DOHH2 (cell line): ENCODE measurements at regions not wholly inside any gene's neighbourhood (a gene's known extent, or its start where the extent isn't known, plus 50 kb on each side); places are given as distances from the start of the nearest gene placed in this dataset.

Source experiments
- H3F3A ChIP-seq: fragments of 200-600 bp; sonication (generic), shearing (Covaris generic); 2 replicates; pipeline ENCODE4 v1.6.0; 2016; ENCODE audit warnings: antibody characterized with exemption, mild to moderate bottlenecking; ENCODE audit not compliant: control insufficient read depth, insufficient read depth
- H3K27ac ChIP-seq: fragments of 200-600 bp; sonication (generic); 2 replicates; pipeline ENCODE4 v1.5.1; 2014; ENCODE audit warnings: low read depth, mild to moderate bottlenecking, low read length, moderate library complexity
- H3K27me3 ChIP-seq: fragments of 200-600 bp; sonication (generic); 2 replicates; pipeline ENCODE4 v1.6.1; 2014; ENCODE audit warnings: mild to moderate bottlenecking, low read length, mixed read lengths; ENCODE audit not compliant: control insufficient read depth
- H3K36me3 ChIP-seq: fragments of 200-600 bp; sonication (generic); 2 replicates; pipeline ENCODE4 v1.6.1; 2014; ENCODE audit warnings: mild to moderate bottlenecking, low read length, moderate library complexity, mixed read lengths; ENCODE audit not compliant: control insufficient read depth
- H3K4me1 ChIP-seq: fragments of 200-600 bp; sonication (generic); 2 replicates; pipeline ENCODE4 v1.6.1; 2014; ENCODE audit warnings: mild to moderate bottlenecking, low read length, mixed read lengths; ENCODE audit not compliant: control insufficient read depth
- H3K4me2 ChIP-seq: fragments of 200-600 bp; sonication (generic); 2 replicates; pipeline ENCODE4 v1.6.0; 2014; ENCODE audit warnings: mild to moderate bottlenecking, low read length, moderate library complexity
- H3K4me3 ChIP-seq: fragments of 200-600 bp; sonication (generic); 2 replicates; pipeline ENCODE4 v1.5.1; 2014; ENCODE audit warnings: mild to moderate bottlenecking, low read length, mixed read lengths
- H3K79me2 ChIP-seq: fragments of 200-600 bp; sonication (generic); 2 replicates; pipeline ENCODE4 v1.6.1; 2014; ENCODE audit warnings: mild to moderate bottlenecking, low read length, mixed read lengths; ENCODE audit not compliant: control insufficient read depth
- H3K9me2 ChIP-seq: fragments of 200-600 bp; sonication (generic); replicated peaks from 2 replicates; pipeline ENCODE4 v1.6.1; 2014; ENCODE audit warnings: mild to moderate bottlenecking, low read length, mixed read lengths; ENCODE audit not compliant: control insufficient read depth
- H3K9me3 ChIP-seq: fragments of 200-600 bp; sonication (generic); 2 replicates; pipeline ENCODE4 v1.6.1; 2014; ENCODE audit warnings: antibody characterized with exemption, low read length, mixed read lengths; ENCODE audit not compliant: control insufficient read depth, insufficient read depth
- H4K20me1 ChIP-seq: fragments of 200-600 bp; sonication (generic); 2 replicates; pipeline ENCODE4 v1.6.0; 2014; ENCODE audit warnings: low read depth, mild to moderate bottlenecking, antibody characterized with exemption, low read length, moderate library complexity; ENCODE audit not compliant: control insufficient read depth, insufficient read depth
- EZH2phosphoT487 ChIP-seq: fragments of 200-600 bp; sonication (generic); IDR thresholded peaks from 2 replicates; pipeline ENCODE4 v1.6.1; 2017; ENCODE audit warnings: borderline replicate concordance, mild to moderate bottlenecking, antibody characterized with exemption, low read length, moderate library complexity, mixed read lengths
- TF ChIP-seq, protein P1 (sequence below): fragments of 200-600 bp; sonication (generic); IDR thresholded peaks from one replicate; pipeline ENCODE4 v1.5.1; 2014; ENCODE audit warnings: antibody characterized with exemption, mild to moderate bottlenecking, low read depth, low read length; ENCODE audit not compliant: poor library complexity, severe bottlenecking

DNA sequence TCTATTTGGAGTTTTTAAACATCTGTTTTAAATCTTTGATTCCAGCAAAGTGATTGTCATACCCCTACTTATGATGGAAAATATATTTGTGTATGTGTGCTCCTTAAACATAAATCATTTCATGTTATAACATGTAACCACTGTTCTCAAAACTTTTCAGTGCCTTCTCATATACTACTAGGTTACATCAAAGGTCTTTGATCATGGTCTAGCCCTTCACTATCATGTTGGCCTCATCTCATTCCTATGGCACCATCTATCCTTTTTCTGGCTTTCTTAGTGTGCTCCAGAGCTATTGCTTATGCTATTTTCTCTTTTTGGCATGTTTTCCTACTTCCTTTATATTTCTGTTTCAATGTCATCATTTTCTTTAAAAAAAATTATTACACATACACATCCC lies 367.9 kb upstream of the SLC39A10 start:
- Histone ChIP-seq H3K4me2 (no peak overlapping the region), H3K79me2 (no peaks in the 10 kb centered on the region), H3K9me3 (no peaks in the 10 kb centered on the region), H3K36me3 (no peaks in the 10 kb centered on the region), H4K20me1 (no peaks in the 10 kb centered on the region), H3K4me1 (no peaks in the 10 kb centered on the region), H3K27ac (no peak overlapping the region), H3K4me3 (no peak overlapping the region), H3K9me2 (no peaks in the 10 kb centered on the region), H3F3A (no peaks in the 10 kb centered on the region), H3K27me3 (no peaks in the 10 kb centered on the region)
- TF ChIP-seq, protein P1, sequence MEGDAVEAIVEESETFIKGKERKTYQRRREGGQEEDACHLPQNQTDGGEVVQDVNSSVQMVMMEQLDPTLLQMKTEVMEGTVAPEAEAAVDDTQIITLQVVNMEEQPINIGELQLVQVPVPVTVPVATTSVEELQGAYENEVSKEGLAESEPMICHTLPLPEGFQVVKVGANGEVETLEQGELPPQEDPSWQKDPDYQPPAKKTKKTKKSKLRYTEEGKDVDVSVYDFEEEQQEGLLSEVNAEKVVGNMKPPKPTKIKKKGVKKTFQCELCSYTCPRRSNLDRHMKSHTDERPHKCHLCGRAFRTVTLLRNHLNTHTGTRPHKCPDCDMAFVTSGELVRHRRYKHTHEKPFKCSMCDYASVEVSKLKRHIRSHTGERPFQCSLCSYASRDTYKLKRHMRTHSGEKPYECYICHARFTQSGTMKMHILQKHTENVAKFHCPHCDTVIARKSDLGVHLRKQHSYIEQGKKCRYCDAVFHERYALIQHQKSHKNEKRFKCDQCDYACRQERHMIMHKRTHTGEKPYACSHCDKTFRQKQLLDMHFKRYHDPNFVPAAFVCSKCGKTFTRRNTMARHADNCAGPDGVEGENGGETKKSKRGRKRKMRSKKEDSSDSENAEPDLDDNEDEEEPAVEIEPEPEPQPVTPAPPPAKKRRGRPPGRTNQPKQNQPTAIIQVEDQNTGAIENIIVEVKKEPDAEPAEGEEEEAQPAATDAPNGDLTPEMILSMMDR, result no peak
- no peak for TF ChIP-seq EZH2phosphoT487

DNA sequence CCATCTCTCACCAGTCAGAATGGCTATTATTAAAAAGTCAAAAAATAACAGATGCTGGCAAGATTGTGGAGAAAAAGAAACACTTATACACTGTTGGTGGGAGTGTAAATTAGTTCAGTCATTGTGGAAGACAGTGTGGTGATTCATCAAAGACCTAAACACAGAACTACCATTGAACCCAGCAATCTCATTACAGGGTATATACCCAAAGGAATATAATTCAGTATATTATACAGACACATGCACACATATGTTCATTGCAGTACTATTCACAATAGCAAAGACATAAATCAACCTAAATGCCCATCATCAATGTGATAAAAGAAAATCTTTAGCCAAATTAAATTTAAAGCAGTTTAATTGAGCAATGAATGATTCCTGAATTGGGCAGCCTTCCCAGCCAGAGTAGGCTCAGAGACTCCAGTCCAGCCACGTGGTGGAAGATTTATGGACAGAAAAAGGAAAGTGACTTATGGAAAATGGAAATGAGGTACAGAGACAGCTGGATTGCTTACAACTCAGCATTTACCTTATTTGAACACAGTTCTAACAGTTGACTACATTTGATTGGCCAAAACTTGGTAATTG lies 377.1 kb upstream of the SLC39A10 start:
- no peak overlapping the region for H3K4me3 ChIP-seq
- no peak overlapping the region for H3K27ac ChIP-seq
- H4K20me1 ChIP-seq, result no peaks in the 10 kb centered on the region
- H3K4me1 ChIP-seq, result no peaks in the 10 kb centered on the region
- peaks cover 5% of the 10 kb centered on the region; the same call in 1 of the 2 replicates for H3K27me3 ChIP-seq
- no peaks in the 10 kb centered on the region for H3K9me2 ChIP-seq
- H3K36me3 ChIP-seq, result no peaks in the 10 kb centered on the region
- no peak overlapping the region for H3K4me2 ChIP-seq
- no peaks in the 10 kb centered on the region for H3F3A ChIP-seq
- TF ChIP-seq EZH2phosphoT487, result no peak
- TF ChIP-seq, protein P1, result no peak
- no peaks in the 10 kb centered on the region; the same call in 1 of the 2 replicates for H3K9me3 ChIP-seq
- H3K79me2 ChIP-seq, result no peaks in the 10 kb centered on the region

- H3K27ac ChIP-seq, result no peak overlapping the region
- no peaks in the 10 kb centered on the region for H3F3A ChIP-seq
- no peaks in the 10 kb centered on the region for H3K36me3 ChIP-seq
These were observed 386.5 kb upstream of the SLC39A10 start for GRCh38 chr2:195270466-195271039.

More at GRCh38 chr2:195270466-195271039, 386.5 kb upstream of the SLC39A10 start:
- Histone ChIP-seq H3K4me3 (no peak overlapping the region), H4K20me1 (no peaks in the 10 kb centered on the region), H3K79me2 (no peaks in the 10 kb centered on the region), H3K4me2 (no peak overlapping the region), H3K9me3 (no peaks in the 10 kb centered on the region), H3K4me1 (no peaks in the 10 kb centered on the region), H3K27me3 (peaks cover 4% of the 10 kb centered on the region; the same call in 1 of the 2 replicates), H3K9me2 (no peaks in the 10 kb centered on the region)
- no peak for TF ChIP-seq EZH2phosphoT487
- TF ChIP-seq, protein P1, result no peak
